Fibroblast of lung (primary cell): ENCODE measurements at regions not wholly inside any gene's neighbourhood (a gene's known extent, or its start where the extent isn't known, plus 50 kb on each side); places are given as distances from the start of the nearest gene placed in this dataset.

ENCODE experiments used
- DNase-seq, 2 donors: peaks; one replicate each; pipeline versions ENCODE4 v3.0.0 to v3.0.0-alpha.2; 2010; ENCODE audit warnings: low read depth in 2 of 2
- H2AFZ ChIP-seq: 2 replicates; pipeline ENCODE4 v1.5.1; 2012; ENCODE audit warnings: low read length, control low read depth, inconsistent platforms
- H3K27ac ChIP-seq: 2 replicates; pipeline ENCODE4 v1.5.1; 2011; ENCODE audit warnings: low read length, control low read depth; ENCODE audit not compliant: insufficient read depth
- H3K27me3 ChIP-seq: 2 replicates; pipeline ENCODE4 v1.5.1; 2011; ENCODE audit warnings: mild to moderate bottlenecking, low read length; ENCODE audit not compliant: control insufficient read depth, insufficient read depth
- H3K36me3 ChIP-seq: 2 replicates; pipeline ENCODE4 v1.5.1; 2011; ENCODE audit warnings: low read length; ENCODE audit not compliant: control insufficient read depth, insufficient read depth
- H3K4me1 ChIP-seq: 2 replicates; pipeline ENCODE4 v1.5.1; 2011; ENCODE audit warnings: low read length; ENCODE audit not compliant: control insufficient read depth, insufficient read depth; ENCODE audit errors: extremely low read depth
- H3K4me2 ChIP-seq: 2 replicates; pipeline ENCODE4 v1.5.1; 2011; ENCODE audit warnings: low read length, control low read depth; ENCODE audit not compliant: insufficient read depth; ENCODE audit errors: extremely low read depth
- H3K4me3 ChIP-seq, 4 experiments: fragments of 200-600 bp in 1 of 4; sonication (generic) in 1 of 4; replicated peaks in 1 of 4; 2 replicates each; pipeline ENCODE4 v1.5.1; 2011 to 2016; ENCODE audit warnings: low read length in 4 of 4, low read depth in 3 of 4, mild to moderate bottlenecking in 3 of 4, control low read depth in 2 of 4, inconsistent platforms in 1 of 4, mixed read lengths in 1 of 4; ENCODE audit not compliant: insufficient read depth in 1 of 4; ENCODE audit errors: control extremely low read depth in 1 of 4
- H3K79me2 ChIP-seq: 2 replicates; pipeline ENCODE4 v1.5.1; 2012; ENCODE audit warnings: mild to moderate bottlenecking, low read length, inconsistent platforms; ENCODE audit not compliant: control insufficient read depth, insufficient read depth
- H3K9ac ChIP-seq: 2 replicates; pipeline ENCODE4 v1.5.1; 2011; ENCODE audit warnings: mild to moderate bottlenecking, low read length, control low read depth; ENCODE audit not compliant: insufficient read depth
- H3K9me3 ChIP-seq: 2 replicates; pipeline ENCODE4 v1.5.1; 2012; ENCODE audit warnings: low read depth, low read length; ENCODE audit not compliant: control insufficient read depth, insufficient read depth
- H4K20me1 ChIP-seq: 2 replicates; pipeline ENCODE4 v1.5.1; 2011; ENCODE audit warnings: low read length; ENCODE audit not compliant: control insufficient read depth, insufficient read depth; ENCODE audit errors: extremely low read depth
- EZH2 ChIP-seq: IDR thresholded peaks from 2 replicates; pipeline ENCODE4 v1.5.1; 2012; ENCODE audit warnings: low read length, control low read depth, mild to moderate bottlenecking; ENCODE audit errors: missing control alignments
- TF ChIP-seq, protein P1 (sequence below), 2 donors: IDR thresholded peaks in 1 of 2; conservative IDR thresholded peaks in 1 of 2; 1 replicate in 1 of 2; 2 replicates in 1 of 2; pipeline ENCODE4 v1.5.1; 2011 to 2012; ENCODE audit warnings: low read length in 2 of 2, control low read depth in 1 of 2, inconsistent platforms in 1 of 2, low read depth in 1 of 2, mild to moderate bottlenecking in 1 of 2

DNA sequence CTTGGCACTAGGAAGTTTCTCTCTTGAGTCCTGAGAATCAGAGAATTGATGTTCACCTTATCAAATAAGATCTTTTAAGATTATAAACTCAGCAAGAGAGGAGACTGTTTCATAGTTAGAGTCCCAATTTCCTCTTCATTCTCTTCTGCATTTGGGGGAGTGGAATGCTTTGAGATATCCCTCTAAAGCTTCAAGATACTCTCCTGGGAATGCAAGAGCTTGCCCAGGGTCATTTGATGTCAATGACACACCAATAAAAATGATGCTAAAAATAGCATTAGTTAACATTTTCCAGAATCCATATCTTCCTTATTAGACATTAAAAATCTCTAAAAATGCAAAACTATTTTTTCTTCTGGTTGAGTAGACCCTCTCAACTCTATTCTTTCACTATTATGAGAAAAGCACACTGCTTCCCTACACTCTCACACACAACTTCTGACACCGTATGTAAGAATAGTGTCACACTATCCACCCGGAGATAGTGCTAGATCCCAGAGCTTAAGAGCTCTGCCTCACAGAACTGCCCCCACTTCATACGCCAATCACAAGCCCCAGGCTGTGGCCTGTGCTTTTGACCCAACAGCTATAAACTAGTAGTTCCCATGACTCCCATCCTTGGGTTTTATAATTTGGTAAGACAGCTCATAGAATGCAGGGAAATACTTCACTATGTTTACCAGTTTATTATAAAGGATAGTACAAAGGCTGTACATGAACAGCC is 399.9 kb upstream of the RUNX1 start:
- Histone ChIP-seq H2AFZ (no peak overlapping the region), H4K20me1 (no peaks in the 10 kb centered on the region), H3K27me3 (no peaks in the 10 kb centered on the region), H3K9ac (no peak overlapping the region), H3K4me3 (no peak overlapping the region), H3K79me2 (no peaks in the 10 kb centered on the region), H3K4me1 (no peaks in the 10 kb centered on the region), H3K36me3 (no peaks in the 10 kb centered on the region), H3K4me2 (no peak overlapping the region), H3K9me3 (no peaks in the 10 kb centered on the region), H3K27ac (no peak overlapping the region)
- DNase-seq = no peak
- TF ChIP-seq, protein P1, sequence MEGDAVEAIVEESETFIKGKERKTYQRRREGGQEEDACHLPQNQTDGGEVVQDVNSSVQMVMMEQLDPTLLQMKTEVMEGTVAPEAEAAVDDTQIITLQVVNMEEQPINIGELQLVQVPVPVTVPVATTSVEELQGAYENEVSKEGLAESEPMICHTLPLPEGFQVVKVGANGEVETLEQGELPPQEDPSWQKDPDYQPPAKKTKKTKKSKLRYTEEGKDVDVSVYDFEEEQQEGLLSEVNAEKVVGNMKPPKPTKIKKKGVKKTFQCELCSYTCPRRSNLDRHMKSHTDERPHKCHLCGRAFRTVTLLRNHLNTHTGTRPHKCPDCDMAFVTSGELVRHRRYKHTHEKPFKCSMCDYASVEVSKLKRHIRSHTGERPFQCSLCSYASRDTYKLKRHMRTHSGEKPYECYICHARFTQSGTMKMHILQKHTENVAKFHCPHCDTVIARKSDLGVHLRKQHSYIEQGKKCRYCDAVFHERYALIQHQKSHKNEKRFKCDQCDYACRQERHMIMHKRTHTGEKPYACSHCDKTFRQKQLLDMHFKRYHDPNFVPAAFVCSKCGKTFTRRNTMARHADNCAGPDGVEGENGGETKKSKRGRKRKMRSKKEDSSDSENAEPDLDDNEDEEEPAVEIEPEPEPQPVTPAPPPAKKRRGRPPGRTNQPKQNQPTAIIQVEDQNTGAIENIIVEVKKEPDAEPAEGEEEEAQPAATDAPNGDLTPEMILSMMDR (conservative IDR thresholded peaks at IDR 0.05 in 1 of 2, IDR thresholded peaks at IDR 0.05 in 1 of 2; ENCODE audit: low read depth in 1 of 2, low read length in 2 of 2) = no peak
- no peak for TF ChIP-seq EZH2

DNA sequence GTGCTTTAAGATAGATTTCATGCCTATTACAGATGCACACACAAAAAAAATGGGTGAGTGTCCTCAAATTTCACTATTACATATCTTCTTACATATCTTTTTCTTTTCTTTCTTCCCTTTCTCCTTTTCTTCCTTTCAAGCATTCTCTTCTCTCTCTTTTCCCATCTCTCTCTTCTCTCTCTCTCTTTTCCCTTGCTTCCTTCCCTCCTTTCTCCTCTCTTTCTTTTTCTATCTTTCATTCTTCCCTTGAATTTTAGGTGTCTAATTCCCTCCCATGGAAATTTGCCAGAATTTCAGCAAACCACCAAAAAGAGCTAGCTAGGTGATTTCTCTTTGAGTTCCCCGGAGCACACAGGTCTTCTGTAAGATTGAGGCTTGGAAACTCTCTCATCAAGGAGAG is 395.3 kb upstream of the RUNX1 start:
- Histone ChIP-seq H3K4me3 (no peak overlapping the region), H3K9ac (no peak overlapping the region), H3K36me3 (no peaks in the 10 kb centered on the region), H3K4me1 (no peaks in the 10 kb centered on the region), H3K27me3 (no peaks in the 10 kb centered on the region), H3K4me2 (no peak overlapping the region), H3K79me2 (no peaks in the 10 kb centered on the region), H3K27ac (no peak overlapping the region), H2AFZ (no peak overlapping the region), H4K20me1 (no peaks in the 10 kb centered on the region), H3K9me3 (no peaks in the 10 kb centered on the region)
- DNase-seq = no peak
- no peak for TF ChIP-seq EZH2
- TF ChIP-seq, protein P1 (conservative IDR thresholded peaks at IDR 0.05 in 1 of 2, IDR thresholded peaks at IDR 0.05 in 1 of 2; ENCODE audit: low read depth in 1 of 2, low read length in 2 of 2) = no peak

DNA sequence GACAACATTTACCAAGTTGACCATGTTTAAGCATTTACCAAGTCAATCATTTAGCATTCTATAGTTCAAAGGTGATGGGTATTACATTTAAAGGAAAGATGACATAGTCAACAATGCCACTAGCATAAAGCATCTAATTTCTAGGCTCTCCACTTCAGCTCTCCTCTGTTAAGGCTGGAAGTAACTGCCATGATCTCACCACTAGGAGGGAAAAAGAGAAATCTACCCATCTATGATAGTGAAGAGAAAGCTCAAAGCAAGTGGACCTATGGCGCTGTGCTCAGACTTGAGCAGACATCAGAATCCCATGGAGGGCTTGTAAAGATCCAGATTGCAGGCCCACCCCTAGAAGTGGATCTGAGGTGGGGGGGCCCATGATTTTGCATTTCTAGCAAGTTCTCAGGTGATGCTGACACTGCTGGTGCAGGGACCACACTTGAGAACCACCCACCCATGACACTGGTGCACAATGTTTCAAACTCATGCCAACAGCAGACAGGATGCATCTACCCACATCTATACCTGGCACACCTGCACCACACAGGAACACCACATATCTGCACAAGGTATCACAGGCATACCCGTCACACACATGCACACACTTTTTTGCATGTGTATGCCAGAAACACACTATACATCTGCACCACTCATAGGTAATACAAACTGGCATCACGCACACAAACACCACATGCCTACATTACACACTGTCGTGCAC is 392.9 kb upstream of the RUNX1 start:
- Histone ChIP-seq H3K27ac (no peak overlapping the region), H3K79me2 (no peaks in the 10 kb centered on the region), H3K9ac (no peak overlapping the region), H3K4me3 (no peak overlapping the region), H3K9me3 (no peaks in the 10 kb centered on the region), H2AFZ (no peak overlapping the region), H4K20me1 (no peaks in the 10 kb centered on the region), H3K27me3 (no peaks in the 10 kb centered on the region), H3K4me2 (no peak overlapping the region), H3K4me1 (no peaks in the 10 kb centered on the region), H3K36me3 (no peaks in the 10 kb centered on the region)
- TF ChIP-seq, protein P1 (conservative IDR thresholded peaks at IDR 0.05 in 1 of 2, IDR thresholded peaks at IDR 0.05 in 1 of 2; ENCODE audit: low read depth in 1 of 2, low read length in 2 of 2) = peak in 1 of 2 donors; percentile 19
- no peak for TF ChIP-seq EZH2
- no peak for DNase-seq
